HCT116 (cell line): ENCODE measurements at regions not wholly inside any gene's neighbourhood (a gene's known extent, or its start where the extent isn't known, plus 50 kb on each side); places are given as distances from the start of the nearest gene placed in this dataset.

Experiments used
- ATAC-seq: fragments of 200-7000 bp; cut with Tn5 transposase; 2 replicates; pipeline ENCODE4 v1.9.1; 2020; ENCODE audit warnings: mild to moderate bottlenecking, moderate library complexity
- BruUV-seq: library from RNA; stranded (reverse); fragments of 400-500 nt; replicated peaks from 2 replicates; lab custom pipeline; 2021; lab: Mats Ljungman, UMichigan
- CTCF ChIA-PET: fragments of 300-600 bp; sonication (Branson Sonifier 250); formaldehyde crosslinking; loops from one replicate; lab custom pipeline; 2021; ENCODE audit warnings: antibody characterized with exemption; lab: Charles Lee
- POLR2A ChIA-PET: fragments of 300-600, 350-600 bp; sonication (Branson Sonifier 250); formaldehyde crosslinking; loops from one replicate; lab custom pipeline; 2021; ENCODE audit warnings: antibody characterized with exemption; lab: Charles Lee
- RAD21 ChIA-PET, 2 experiments: fragments of 300-600 bp; sonication (Branson Sonifier 250); formaldehyde crosslinking; loops; one replicate each; lab custom pipeline; 2023; ENCODE audit warnings: low total read pairs in 2 of 2; ENCODE audit not compliant: uncharacterized antibody in 2 of 2, unreplicated experiment in 2 of 2, low non-redundant PET in 1 of 2; lab: Charles Lee
- DNase-seq: peaks from one replicate; pipeline ENCODE4 v3.0.0-alpha.2; 2010; ENCODE audit warnings: low read depth, low spot score
- H2AFZ ChIP-seq: fragments of 200-600 bp; shearing (Covaris generic), sonication (generic); 2 replicates; pipeline ENCODE4 v1.6.1; 2017; ENCODE audit warnings: low read depth, mixed run types, mixed read lengths, antibody characterized with exemption, low read length; ENCODE audit not compliant: poor library complexity, severe bottlenecking
- H3K27ac ChIP-seq: 2 replicates; pipeline ENCODE4 v1.5.1; 2012; ENCODE audit warnings: low read depth, low read length
- H3K27me3 ChIP-seq: fragments of 200-600 bp; sonication (generic); 2 replicates; pipeline ENCODE4 v1.6.1; 2016; ENCODE audit warnings: mixed run types, low read length, mixed read lengths; ENCODE audit not compliant: insufficient read depth
- H3K36me3 ChIP-seq, 2 experiments: fragments of 200-500 bp in 1 of 2; fragments of 200-600 bp in 1 of 2; sonication (Bioruptor generic) in 1 of 2; sonication (generic) in 1 of 2; 2 replicates each; pipeline versions ENCODE4 v1.5.1 to v1.6.1; 2014 to 2016; ENCODE audit warnings: low read length in 2 of 2, inconsistent platforms in 1 of 2, mixed read lengths in 1 of 2, mixed run types in 1 of 2; ENCODE audit not compliant: insufficient read depth in 2 of 2, control insufficient read depth in 1 of 2
- H3K4me1 ChIP-seq, 2 experiments: fragments of 200-600 bp in 1 of 2; sonication (generic) in 1 of 2; 2 replicates each; pipeline versions ENCODE4 v1.5.1 to v1.6.1; 2012 to 2017; ENCODE audit warnings: low read length in 2 of 2, inconsistent platforms in 1 of 2, mild to moderate bottlenecking in 1 of 2, mixed read lengths in 1 of 2, mixed run types in 1 of 2, moderate library complexity in 1 of 2; ENCODE audit not compliant: insufficient read depth in 2 of 2, control insufficient read depth in 1 of 2
- H3K4me2 ChIP-seq: fragments of 200-600 bp; sonication (generic); 2 replicates; pipeline ENCODE4 v1.6.1; 2017; ENCODE audit warnings: mixed run types, low read length, mixed read lengths
- H3K4me3 ChIP-seq, 2 experiments: fragments of 200-600 bp in 1 of 2; sonication (generic) in 1 of 2; replicated peaks in 1 of 2; 2 replicates each; pipeline ENCODE4 v1.5.1; 2011 to 2016; ENCODE audit warnings: low read length in 2 of 2, control low read depth in 1 of 2, low read depth in 1 of 2, mild to moderate bottlenecking in 1 of 2, mixed read lengths in 1 of 2, mixed run types in 1 of 2
- H3K79me2 ChIP-seq: fragments of 200-600 bp; sonication (generic); 2 replicates; pipeline ENCODE4 v1.6.1; 2017; ENCODE audit warnings: mild to moderate bottlenecking, mixed run types, low read length, moderate library complexity, mixed read lengths; ENCODE audit not compliant: insufficient read depth
- H3K9ac ChIP-seq: fragments of 200-600 bp; sonication (generic); 2 replicates; pipeline ENCODE4 v1.6.1; 2016; ENCODE audit warnings: low read length, mixed read lengths
- H3K9me2 ChIP-seq: fragments of 200-600 bp; sonication (generic), shearing (Covaris generic); 2 replicates; pipeline ENCODE4 v1.6.1; 2017; ENCODE audit warnings: mixed run types, mild to moderate bottlenecking, moderate library complexity; ENCODE audit not compliant: insufficient read depth
- H3K9me3 ChIP-seq, 2 experiments: fragments of 200-500 bp in 1 of 2; fragments of 200-600 bp in 1 of 2; sonication (Bioruptor generic) in 1 of 2; sonication (generic) in 1 of 2; 2 replicates each; pipeline ENCODE4 v1.6.1; 2014 to 2017; ENCODE audit warnings: low read length in 2 of 2, mixed read lengths in 2 of 2, inconsistent platforms in 1 of 2, low read depth in 1 of 2, mild to moderate bottlenecking in 1 of 2, mixed run types in 1 of 2, moderate library complexity in 1 of 2; ENCODE audit not compliant: control insufficient read depth in 1 of 2, insufficient read depth in 1 of 2
- H4K20me1 ChIP-seq: fragments of 200-600 bp; sonication (generic), shearing (Covaris generic); 2 replicates; pipeline ENCODE4 v1.6.1; 2017; ENCODE audit warnings: mixed run types, mild to moderate bottlenecking, moderate library complexity; ENCODE audit not compliant: insufficient read depth
- CBX3 ChIP-seq: IDR thresholded peaks from 2 replicates; pipeline ENCODE4 v1.6.1; 2012; ENCODE audit warnings: low read depth
- CEBPB ChIP-seq: IDR thresholded peaks from 2 replicates; pipeline ENCODE4 v1.6.1; 2012; ENCODE audit warnings: low read depth
- EGR1 ChIP-seq: IDR thresholded peaks from 2 replicates; pipeline ENCODE4 v1.6.1; 2012; ENCODE audit warnings: low read depth
- ELF1 ChIP-seq: IDR thresholded peaks from 2 replicates; pipeline ENCODE4 v1.6.1; 2012; ENCODE audit warnings: low read depth, borderline replicate concordance
- EZH2 ChIP-seq: fragments of 200-600 bp; sonication (generic); IDR thresholded peaks from 2 replicates; pipeline ENCODE4 v1.6.1; 2017; ENCODE audit warnings: antibody characterized with exemption, mixed run types
- EZH2phosphoT487 ChIP-seq: fragments of 200-600 bp; IDR thresholded peaks from 2 replicates; pipeline ENCODE4 v1.6.1; 2018; ENCODE audit warnings: antibody characterized with exemption, borderline replicate concordance
- FOSL1 ChIP-seq: IDR thresholded peaks from 2 replicates; pipeline ENCODE4 v1.6.1; 2012; ENCODE audit warnings: low read depth
- JUND ChIP-seq: IDR thresholded peaks from 2 replicates; pipeline ENCODE4 v1.6.1; 2012
- POLR2A ChIP-seq: IDR thresholded peaks from 2 replicates; pipeline ENCODE4 v1.7.0; 2011; ENCODE audit warnings: borderline replicate concordance; ENCODE audit not compliant: insufficient read depth, insufficient read length; ENCODE audit errors: extremely low read depth
- POLR2AphosphoS5 ChIP-seq: IDR thresholded peaks from 2 replicates; pipeline ENCODE4 v1.6.1; 2011; ENCODE audit warnings: mild to moderate bottlenecking, low read depth, low read length, moderate library complexity
- RAD21 ChIP-seq: IDR thresholded peaks from 2 replicates; pipeline ENCODE4 v1.6.1; 2012; ENCODE audit warnings: low read depth, mild to moderate bottlenecking
- SIN3A ChIP-seq: IDR thresholded peaks from 2 replicates; pipeline ENCODE4 v1.6.1; 2012; ENCODE audit warnings: low read depth
- SP1 ChIP-seq: IDR thresholded peaks from 2 replicates; pipeline ENCODE4 v1.6.1; 2012; ENCODE audit warnings: low read depth
- SRF ChIP-seq: IDR thresholded peaks from 2 replicates; pipeline ENCODE4 v1.6.1; 2012; ENCODE audit warnings: low read depth
- YY1 ChIP-seq: IDR thresholded peaks from 2 replicates; pipeline ENCODE4 v1.6.1; 2011; ENCODE audit warnings: low read length, low read depth, moderate library complexity, mild to moderate bottlenecking; ENCODE audit not compliant: insufficient replicate concordance; ENCODE audit errors: extremely low read depth
- ZFX ChIP-seq: fragments of 450-650 bp; IDR thresholded peaks from 2 replicates; pipeline ENCODE4 v1.6.1; 2017
- ZNF274 ChIP-seq: fragments of 200-500 bp; sonication (Bioruptor generic); IDR thresholded peaks from 2 replicates; pipeline ENCODE4 v1.6.1; 2014; ENCODE audit warnings: mild to moderate bottlenecking, low read depth, low read length, inconsistent platforms
- intact Hi-C: fragments of 100-400 bp; cut with micrococcal nuclease; formaldehyde crosslinking; loops from 2 replicates; pipeline ENCODE4 v1.10.0; 2022
- TF ChIP-seq, protein P1 (sequence below): IDR thresholded peaks from 2 replicates; pipeline ENCODE4 v1.6.1; 2012
- TF ChIP-seq, protein P2 (sequence below), 3 experiments: fragments of 200-600 bp in 1 of 3; sonication (generic) in 1 of 3; IDR thresholded peaks in 2 of 3; conservative IDR thresholded peaks in 1 of 3; 2 replicates each; pipeline ENCODE4 v1.5.1; 2012 to 2017; ENCODE audit warnings: low read depth in 2 of 3, low read length in 2 of 3, antibody characterized with exemption in 1 of 3, borderline replicate concordance in 1 of 3, control low read depth in 1 of 3, mild to moderate bottlenecking in 1 of 3, mixed read lengths in 1 of 3, mixed run types in 1 of 3, moderate library complexity in 1 of 3; ENCODE audit not compliant: insufficient read depth in 1 of 3
- TF ChIP-seq, protein P3 (sequence below): IDR thresholded peaks from 2 replicates; pipeline ENCODE4 v1.6.1; 2012; ENCODE audit warnings: low read depth

DNA sequence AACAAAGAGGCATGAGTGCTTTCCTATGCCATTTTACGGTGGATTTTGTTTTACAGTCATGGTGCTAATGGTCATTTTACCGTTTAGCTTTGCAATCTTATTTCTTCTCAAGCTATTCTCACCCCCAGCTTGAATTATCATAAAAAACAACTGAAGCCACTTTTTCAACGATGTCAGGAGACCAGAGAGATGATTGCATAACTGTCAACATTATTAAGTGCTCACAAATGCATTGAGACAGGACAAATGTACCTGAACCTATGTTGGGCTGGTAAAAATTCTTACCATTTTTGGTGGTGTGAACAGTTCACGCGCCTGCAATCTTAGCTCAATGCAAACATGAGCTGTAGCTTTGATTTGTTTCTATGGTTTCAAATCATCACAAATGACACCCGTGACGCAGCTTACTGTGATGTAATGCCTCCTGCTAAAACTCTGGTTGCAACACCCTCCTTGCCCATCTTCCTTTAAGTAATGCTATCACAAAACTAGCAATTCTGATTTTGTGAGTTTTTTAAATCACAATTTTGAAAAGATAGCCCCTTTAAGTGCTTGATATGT lies 104.4 kb downstream of the UCHL5 start (continued):
- no peak for TF ChIP-seq ZNF274
- TF ChIP-seq CBX3, result no peak
- TF ChIP-seq, protein P1, sequence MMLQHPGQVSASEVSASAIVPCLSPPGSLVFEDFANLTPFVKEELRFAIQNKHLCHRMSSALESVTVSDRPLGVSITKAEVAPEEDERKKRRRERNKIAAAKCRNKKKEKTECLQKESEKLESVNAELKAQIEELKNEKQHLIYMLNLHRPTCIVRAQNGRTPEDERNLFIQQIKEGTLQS, result no peak
- no peak for TF ChIP-seq ZFX
- no peak for TF ChIP-seq SRF

DNA sequence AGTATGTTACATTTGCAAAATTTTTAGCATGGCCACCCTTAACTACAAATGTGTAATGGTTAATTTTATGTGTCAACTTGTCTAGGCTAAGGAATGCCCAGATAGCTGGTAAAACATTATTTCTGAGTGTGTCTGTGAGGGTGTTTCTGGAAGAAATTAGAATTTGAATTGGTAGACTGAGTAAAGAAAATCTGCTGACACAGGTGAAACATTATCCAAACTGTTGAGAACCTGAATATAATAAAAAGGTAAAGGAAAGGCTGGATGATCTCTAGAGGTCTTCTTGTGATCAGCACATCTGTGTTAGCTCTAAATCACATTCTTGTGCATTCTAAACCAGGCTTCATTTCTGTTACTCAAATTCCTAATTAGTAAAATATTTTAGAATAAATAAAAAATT lies 100.8 kb downstream of the UCHL5 start:
- ATAC-seq, result no peak
- ChIA-PET RAD21 (no interaction called here), CTCF (no interaction called here), POLR2A (no interaction called here)
- TF ChIP-seq EZH2phosphoT487 (no peak), EZH2 (no peak), FOSL1 (no peak), POLR2AphosphoS5 (no peak), CEBPB (no peak), ELF1 (no peak), SRF (no peak), SIN3A (no peak), JUND (no peak), POLR2A (no peak), EGR1 (no peak), ZFX (no peak), RAD21 (no peak), CBX3 (no peak), YY1 (no peak), SP1 (no peak)
- TF ChIP-seq, protein P2, sequence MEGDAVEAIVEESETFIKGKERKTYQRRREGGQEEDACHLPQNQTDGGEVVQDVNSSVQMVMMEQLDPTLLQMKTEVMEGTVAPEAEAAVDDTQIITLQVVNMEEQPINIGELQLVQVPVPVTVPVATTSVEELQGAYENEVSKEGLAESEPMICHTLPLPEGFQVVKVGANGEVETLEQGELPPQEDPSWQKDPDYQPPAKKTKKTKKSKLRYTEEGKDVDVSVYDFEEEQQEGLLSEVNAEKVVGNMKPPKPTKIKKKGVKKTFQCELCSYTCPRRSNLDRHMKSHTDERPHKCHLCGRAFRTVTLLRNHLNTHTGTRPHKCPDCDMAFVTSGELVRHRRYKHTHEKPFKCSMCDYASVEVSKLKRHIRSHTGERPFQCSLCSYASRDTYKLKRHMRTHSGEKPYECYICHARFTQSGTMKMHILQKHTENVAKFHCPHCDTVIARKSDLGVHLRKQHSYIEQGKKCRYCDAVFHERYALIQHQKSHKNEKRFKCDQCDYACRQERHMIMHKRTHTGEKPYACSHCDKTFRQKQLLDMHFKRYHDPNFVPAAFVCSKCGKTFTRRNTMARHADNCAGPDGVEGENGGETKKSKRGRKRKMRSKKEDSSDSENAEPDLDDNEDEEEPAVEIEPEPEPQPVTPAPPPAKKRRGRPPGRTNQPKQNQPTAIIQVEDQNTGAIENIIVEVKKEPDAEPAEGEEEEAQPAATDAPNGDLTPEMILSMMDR (IDR thresholded peaks at IDR 0.05 in 2 of 3, conservative IDR thresholded peaks at IDR 0.05 in 1 of 3; ENCODE audit: borderline replicate concordance in 1 of 3, insufficient read depth in 1 of 3, low read depth in 2 of 3, low read length in 2 of 3), result no peak
- TF ChIP-seq, protein P3, sequence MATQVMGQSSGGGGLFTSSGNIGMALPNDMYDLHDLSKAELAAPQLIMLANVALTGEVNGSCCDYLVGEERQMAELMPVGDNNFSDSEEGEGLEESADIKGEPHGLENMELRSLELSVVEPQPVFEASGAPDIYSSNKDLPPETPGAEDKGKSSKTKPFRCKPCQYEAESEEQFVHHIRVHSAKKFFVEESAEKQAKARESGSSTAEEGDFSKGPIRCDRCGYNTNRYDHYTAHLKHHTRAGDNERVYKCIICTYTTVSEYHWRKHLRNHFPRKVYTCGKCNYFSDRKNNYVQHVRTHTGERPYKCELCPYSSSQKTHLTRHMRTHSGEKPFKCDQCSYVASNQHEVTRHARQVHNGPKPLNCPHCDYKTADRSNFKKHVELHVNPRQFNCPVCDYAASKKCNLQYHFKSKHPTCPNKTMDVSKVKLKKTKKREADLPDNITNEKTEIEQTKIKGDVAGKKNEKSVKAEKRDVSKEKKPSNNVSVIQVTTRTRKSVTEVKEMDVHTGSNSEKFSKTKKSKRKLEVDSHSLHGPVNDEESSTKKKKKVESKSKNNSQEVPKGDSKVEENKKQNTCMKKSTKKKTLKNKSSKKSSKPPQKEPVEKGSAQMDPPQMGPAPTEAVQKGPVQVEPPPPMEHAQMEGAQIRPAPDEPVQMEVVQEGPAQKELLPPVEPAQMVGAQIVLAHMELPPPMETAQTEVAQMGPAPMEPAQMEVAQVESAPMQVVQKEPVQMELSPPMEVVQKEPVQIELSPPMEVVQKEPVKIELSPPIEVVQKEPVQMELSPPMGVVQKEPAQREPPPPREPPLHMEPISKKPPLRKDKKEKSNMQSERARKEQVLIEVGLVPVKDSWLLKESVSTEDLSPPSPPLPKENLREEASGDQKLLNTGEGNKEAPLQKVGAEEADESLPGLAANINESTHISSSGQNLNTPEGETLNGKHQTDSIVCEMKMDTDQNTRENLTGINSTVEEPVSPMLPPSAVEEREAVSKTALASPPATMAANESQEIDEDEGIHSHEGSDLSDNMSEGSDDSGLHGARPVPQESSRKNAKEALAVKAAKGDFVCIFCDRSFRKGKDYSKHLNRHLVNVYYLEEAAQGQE, result no peak
- no peaks in the 10 kb centered on the region; the same call in 1 of the 2 replicates for H3K79me2 ChIP-seq
- H3K9ac ChIP-seq, result no peak overlapping the region
- H4K20me1 ChIP-seq, result no peaks in the 10 kb centered on the region
- H3K27ac ChIP-seq, result no peak overlapping the region
- no peak overlapping the region for H3K4me2 ChIP-seq
- intact Hi-C loops, result no loop called here
- no peak for DNase-seq
- H2AFZ ChIP-seq, result no peak overlapping the region
- peaks cover 0 to 4% of the 10 kb centered on the region in 2 experiments; a peak in 1 of 4 replicates for H3K4me1 ChIP-seq
- no peaks in the 10 kb centered on the region for H3K9me3 ChIP-seq
- H3K27me3 ChIP-seq, result no peaks in the 10 kb centered on the region
- BruUV-seq, result no TSS peak
- H3K9me2 ChIP-seq, result no peaks in the 10 kb centered on the region
- H3K36me3 ChIP-seq, result peaks cover 0 to 21% of the 10 kb centered on the region in 2 experiments; a peak in 2 of 4 replicates
- no peak overlapping the region for H3K4me3 ChIP-seq
